ENCODE measurements at regions not wholly inside any gene's neighbourhood (a gene's known extent, or its start where the extent isn't known, plus 50 kb on each side); places are given as distances from the start of the nearest gene placed in this dataset.

GRCh38 chr22:49021926-49022815 is 805.5 kb downstream of the BRD1 start:
- Histone ChIP-seq H3K23ac (ENCODE audit: low read depth, low read length) (no peak overlapping the region), H3K4me2 (ENCODE audit: low read depth, low read length) (no peak overlapping the region), H3K79me1 (ENCODE audit: low read depth in 1 of 2, low read length in 2 of 2) (no peaks in the 10 kb centered on the region), H3K9ac (ENCODE audit: low read depth, low read length) (no peak overlapping the region), H3K18ac (ENCODE audit: low read depth, low read length) (no peak overlapping the region), H2BK5ac (ENCODE audit: low read depth, low read length, poor library complexity, severe bottlenecking) (no peak overlapping the region), H2BK120ac (ENCODE audit: low read depth, low read length) (no peak overlapping the region), H2BK15ac (ENCODE audit: low read depth, low read length) (no peak overlapping the region), H3K14ac (replicated peaks; ENCODE audit: low read depth, low read length) (no peak overlapping the region), H4K8ac (ENCODE audit: low read depth in 2 of 2, low read length in 2 of 2) (no peak overlapping the region), H3K27ac (ENCODE audit: insufficient read depth, low read length) (no peak overlapping the region), H3K36me3 (ENCODE audit: control insufficient read depth, insufficient read depth, low read length) (no peaks in the 10 kb centered on the region), H3K9me1 (ENCODE audit: insufficient read depth, low read length) (no peaks in the 10 kb centered on the region), H2BK20ac (ENCODE audit: low read depth, low read length) (no peak overlapping the region), H4K20me1 (ENCODE audit: insufficient read depth, low read length) (no peaks in the 10 kb centered on the region), H2AFZ (replicated peaks; ENCODE audit: low read length, poor library complexity) (no peak overlapping the region), H3K4me3 (ENCODE audit: insufficient read depth, low read depth, low read length) (no peak overlapping the region), H2AK5ac (ENCODE audit: low read depth, low read length) (no peak overlapping the region), H3K27me3 (ENCODE audit: control insufficient read depth, insufficient read depth, low read length) (no peaks in the 10 kb centered on the region), H4K5ac (ENCODE audit: low read depth, low read length) (no peak overlapping the region), H4K91ac (ENCODE audit: insufficient read depth, low read depth, low read length) (no peak overlapping the region), H3K4me1 (ENCODE audit: control insufficient read depth, insufficient read depth, low read length) (no peaks in the 10 kb centered on the region), H3K9me3 (ENCODE audit: control insufficient read depth, insufficient read depth, low read length) (peaks cover 64% of the 10 kb centered on the region), H3K56ac (ENCODE audit: extremely low read depth, insufficient read depth, low read length) (no peak overlapping the region), H3K4ac (ENCODE audit: low read depth, low read length) (no peak overlapping the region), H2AK9ac (replicated peaks; ENCODE audit: low read depth, low read length, poor library complexity) (no peak overlapping the region)
- intact Hi-C loops (cut with micrococcal nuclease) (no loop called here), dilution Hi-C loops (cut with HindIII; ENCODE audit: low sequenced_read_pairs, unreplicated experiment) (no loop called here), in situ Hi-C loops (cut with MboI; ENCODE audit: low sequenced_read_pairs) (no loop called here)
- ChIA-PET POLR2A (ENCODE audit: unreplicated experiment) (no interaction called here), CTCF (no interaction called here)
- no TSS peak for BruUV-seq (replicated peaks)
- DNase-seq (no peak), ATAC-seq (ENCODE audit: low read depth) (no peak)
- TF ChIP-seq CHD1 (IDR thresholded peaks at IDR 0.05; ENCODE audit: low read depth, low read length) (no peak), MAZ (IDR thresholded peaks at IDR 0.05; ENCODE audit: borderline replicate concordance, low read depth, low read length) (no peak), CTCF (conservative IDR thresholded peaks at IDR 0.05; ENCODE audit: low read depth, low read length) (no peak), MAFK (IDR thresholded peaks at IDR 0.05; ENCODE audit: low read depth, low read length) (no peak), CEBPB (IDR thresholded peaks at IDR 0.05; ENCODE audit: low read depth, low read length) (no peak), ELK1 (IDR thresholded peaks at IDR 0.05; ENCODE audit: borderline replicate concordance, low read depth, low read length) (no peak), RCOR1 (IDR thresholded peaks at IDR 0.05; ENCODE audit: insufficient replicate concordance, low read length) (no peak), FOS (IDR thresholded peaks at IDR 0.05; ENCODE audit: low read depth, low read length) (no peak), RAD21 (IDR thresholded peaks at IDR 0.05; ENCODE audit: low read length) (no peak), RFX5 (IDR thresholded peaks at IDR 0.05; ENCODE audit: low read depth, low read length) (no peak), BHLHE40 (IDR thresholded peaks at IDR 0.05; ENCODE audit: low read depth, low read length) (no peak), USF2 (IDR thresholded peaks at IDR 0.05; ENCODE audit: low read depth, low read length) (no peak), SMC3 (IDR thresholded peaks at IDR 0.05; ENCODE audit: low read depth, low read length) (no peak), NFE2L2 (IDR thresholded peaks at IDR 0.05; ENCODE audit: low read depth, low read length) (no peak), POLR2A (IDR thresholded peaks at IDR 0.05; ENCODE audit: low read depth, low read length) (no peak), MXI1 (IDR thresholded peaks at IDR 0.05; ENCODE audit: borderline replicate concordance, low read depth, low read length) (no peak)
- 49% methylated on average over 5 of the region's 23 CpGs; no CpG with 5 or more reads in 1 of the 2 experiments for WGBS, 2 experiments (ENCODE audit: extremely low coverage in 2 of 2, insufficient read length in 1 of 2)

Data from IMR-90 (cell line).